ENCODE measurements at regions not wholly inside any gene's neighbourhood (a gene's known extent, or its start where the extent isn't known, plus 50 kb on each side); places are given as distances from the start of the nearest gene placed in this dataset.

GRCh38 chr11:115081972-115082371 lies 403.6 kb downstream of the NXPE2 start:
- DNase-seq (ENCODE audit: low spot score) = no peak

- DNase-seq (ENCODE audit: low spot score) = no peak
Observed at GRCh38 chr11:115083144-115083806, 404.9 kb downstream of the NXPE2 start.

- DNase-seq (ENCODE audit: low spot score) = no peak
Observed at GRCh38 chr11:115084231-115084630, 405.9 kb downstream of the NXPE2 start.

GRCh38 chr11:115085461-115086210 lies 407.3 kb downstream of the NXPE2 start:
- DNase-seq (ENCODE audit: low spot score) = no peak

DNA sequence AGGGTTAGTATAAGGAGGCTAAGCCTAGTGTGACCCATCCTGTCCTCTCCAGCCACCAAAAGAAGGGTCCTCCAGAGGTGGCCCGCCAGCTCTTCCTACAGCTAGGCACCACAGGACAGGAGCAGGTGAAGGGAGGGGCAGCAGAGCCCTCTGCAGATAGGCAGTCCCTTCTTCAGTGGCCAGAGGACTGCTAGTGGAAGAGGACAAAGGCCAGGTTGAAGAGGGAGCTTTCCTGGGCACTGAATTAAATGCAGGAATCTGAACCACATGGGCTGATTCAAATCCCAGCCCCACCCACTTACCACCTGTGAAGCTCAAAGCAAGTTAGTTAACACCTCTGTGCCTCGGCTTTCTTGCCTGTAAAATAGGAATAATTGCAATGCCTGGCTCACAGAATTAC lies 409.5 kb downstream of the NXPE2 start:
- DNase-seq (ENCODE audit: low spot score) = no peak

DNA sequence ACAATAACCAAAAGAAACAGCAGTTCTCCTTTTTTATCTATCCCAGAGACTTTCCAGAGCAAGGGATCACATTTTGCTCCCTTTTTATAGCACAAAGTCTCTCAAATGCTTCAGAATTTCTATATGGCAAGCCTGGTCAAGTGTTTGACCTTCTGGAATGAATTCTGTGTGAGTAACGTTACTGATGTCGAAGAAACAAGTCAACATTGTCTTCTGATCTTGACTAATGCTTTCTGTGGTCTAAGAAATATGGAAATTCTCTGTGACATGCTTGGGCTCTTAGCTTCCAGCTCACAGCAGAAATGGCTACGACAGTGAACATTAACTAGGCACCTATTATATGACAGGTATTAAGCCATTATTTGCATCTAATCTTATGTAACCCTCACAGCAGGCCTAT lies 411.7 kb downstream of the CADM1 start:
- DNase-seq (ENCODE audit: low spot score) = no peak

GRCh38 chr11:115097796-115098408 lies 406.3 kb downstream of the CADM1 start:
- no peak for DNase-seq (ENCODE audit: low spot score)

DNA sequence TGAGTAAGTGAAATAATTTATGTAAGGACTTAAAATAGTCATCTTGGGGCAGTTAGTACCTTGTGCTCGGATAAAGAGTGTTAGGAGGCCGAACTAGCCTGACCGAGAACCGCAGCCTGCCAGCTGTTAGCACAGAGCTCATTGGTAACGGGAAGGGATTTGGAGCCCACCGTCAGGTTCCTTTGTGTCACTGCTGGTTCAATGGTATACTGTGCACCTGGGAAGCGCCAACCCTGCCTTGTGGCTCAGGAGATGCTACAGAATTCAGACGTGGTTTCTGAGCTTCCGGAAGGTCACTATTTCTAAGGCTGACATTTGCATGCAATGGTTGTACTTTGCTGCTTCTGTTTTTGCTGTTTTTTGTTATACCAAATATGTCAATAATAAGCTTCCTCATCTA lies 403.5 kb downstream of the CADM1 start:
- DNase-seq (ENCODE audit: low spot score) = no peak

GRCh38 chr11:115103921-115104320 lies 400.3 kb downstream of the CADM1 start:
- DNase-seq (ENCODE audit: low spot score) = no peak

GRCh38 chr11:115104851-115105453 lies 399.3 kb downstream of the CADM1 start:
- DNase-seq (ENCODE audit: low spot score) = no peak

- DNase-seq (ENCODE audit: low spot score) = no peak
Observed at GRCh38 chr11:115111066-115111465, 393.1 kb downstream of the CADM1 start.

- no peak for DNase-seq (ENCODE audit: low spot score)
Observed at GRCh38 chr11:115112754-115113153, 391.5 kb downstream of the CADM1 start.

DNA sequence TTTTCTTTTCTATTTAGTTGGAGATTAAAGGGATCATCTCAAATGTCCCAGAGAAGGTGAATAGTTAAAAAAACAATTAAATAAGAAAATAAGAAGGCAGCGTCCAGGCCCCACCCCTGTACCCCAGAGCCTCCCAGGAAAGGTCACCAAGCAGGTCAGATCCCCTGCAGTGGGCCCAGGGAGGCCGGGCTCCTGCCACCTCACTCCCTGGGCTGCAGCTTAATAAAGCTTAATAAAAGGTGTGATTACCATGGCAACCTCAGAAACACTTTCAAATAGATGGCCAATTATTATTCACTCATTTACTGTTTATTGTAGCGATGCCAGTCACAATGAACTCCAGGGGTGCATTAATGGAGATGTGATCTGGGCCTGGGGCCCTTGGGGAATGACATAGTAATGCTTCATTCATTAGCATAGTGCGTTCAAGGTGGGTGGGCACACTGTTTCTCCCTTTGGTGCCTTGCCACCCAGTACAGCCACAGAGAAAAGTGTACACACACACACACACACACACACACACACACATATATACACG lies 386.2 kb downstream of the CADM1 start:
- no peak for DNase-seq (ENCODE audit: low spot score)

GRCh38 chr11:115119146-115119545 lies 385.1 kb downstream of the CADM1 start:
- no peak for DNase-seq (ENCODE audit: low spot score)
